ENCODE measurements at regions not wholly inside any gene's neighbourhood (a gene's known extent, or its start where the extent isn't known, plus 50 kb on each side); places are given as distances from the start of the nearest gene placed in this dataset.

DNA sequence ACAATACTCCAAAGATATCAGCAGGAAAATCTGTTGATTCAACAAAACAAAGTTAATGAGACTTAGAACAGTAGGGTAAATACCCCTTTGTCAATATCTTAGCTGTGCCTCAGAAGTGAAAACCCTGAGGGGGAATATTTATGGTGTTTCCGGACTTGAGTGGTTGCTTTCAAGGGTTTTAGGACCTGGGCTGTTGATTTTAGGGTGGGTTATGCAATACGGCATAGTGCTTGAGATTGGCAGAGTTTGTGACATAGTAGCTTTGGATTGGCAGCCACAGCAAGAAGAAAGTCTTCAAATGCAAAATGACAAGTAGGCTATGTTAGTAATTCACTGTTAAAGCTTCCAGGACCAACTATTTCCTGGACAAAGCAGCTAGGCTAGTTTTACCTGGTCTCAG lies 826.3 kb upstream of the CDH2 start:
- no TSS peak for BruUV-seq (replicated peaks)

DNA sequence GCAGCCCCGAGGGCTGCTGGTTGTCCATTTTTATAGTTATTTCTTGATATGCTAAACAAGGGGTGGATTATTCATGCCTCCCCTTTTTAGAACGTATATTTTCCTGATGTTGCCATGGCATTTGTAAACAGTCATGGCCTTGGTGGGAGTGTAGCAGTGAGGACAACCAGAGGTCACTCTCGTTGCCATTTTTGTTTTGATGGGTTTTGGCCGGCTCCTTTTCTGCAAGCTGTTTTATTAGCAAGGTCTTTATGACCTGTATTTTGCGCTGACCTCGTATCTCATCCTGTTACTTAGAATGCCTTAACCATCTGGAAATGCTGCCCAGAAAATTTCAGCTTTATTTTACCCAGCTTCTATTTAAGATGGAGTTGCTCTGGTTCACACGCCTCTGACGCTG lies 825.8 kb upstream of the CDH2 start:
- Histone ChIP-seq H3K4me1 (ENCODE audit: control insufficient read depth, insufficient read depth, low read length) (no peaks in the 10 kb centered on the region), H3K9me3 (ENCODE audit: control insufficient read depth, insufficient read depth, low read depth, low read length) (no peaks in the 10 kb centered on the region), H3K36me3 (ENCODE audit: control insufficient read depth, insufficient read depth, low read length) (no peaks in the 10 kb centered on the region), H3K27me3 (ENCODE audit: control insufficient read depth, insufficient read depth, low read length) (no peaks in the 10 kb centered on the region), H3K4me3 (ENCODE audit: low read depth in 2 of 2, low read length in 2 of 2) (no peak overlapping the region), H3K27ac (ENCODE audit: low read length) (no peak overlapping the region)
- no peak for ATAC-seq
- in situ Hi-C loops (cut with HindIII; ENCODE audit: low pct_unique_long_range_greater_than_20kb, low sequenced_read_pairs) (no loop called here), intact Hi-C loops (cut with micrococcal nuclease; ENCODE audit: unreplicated experiment) (no loop called here)
- ChIA-PET CTCF (no interaction called here), POLR2A (no interaction called here)
- TF ChIP-seq, protein P1, sequence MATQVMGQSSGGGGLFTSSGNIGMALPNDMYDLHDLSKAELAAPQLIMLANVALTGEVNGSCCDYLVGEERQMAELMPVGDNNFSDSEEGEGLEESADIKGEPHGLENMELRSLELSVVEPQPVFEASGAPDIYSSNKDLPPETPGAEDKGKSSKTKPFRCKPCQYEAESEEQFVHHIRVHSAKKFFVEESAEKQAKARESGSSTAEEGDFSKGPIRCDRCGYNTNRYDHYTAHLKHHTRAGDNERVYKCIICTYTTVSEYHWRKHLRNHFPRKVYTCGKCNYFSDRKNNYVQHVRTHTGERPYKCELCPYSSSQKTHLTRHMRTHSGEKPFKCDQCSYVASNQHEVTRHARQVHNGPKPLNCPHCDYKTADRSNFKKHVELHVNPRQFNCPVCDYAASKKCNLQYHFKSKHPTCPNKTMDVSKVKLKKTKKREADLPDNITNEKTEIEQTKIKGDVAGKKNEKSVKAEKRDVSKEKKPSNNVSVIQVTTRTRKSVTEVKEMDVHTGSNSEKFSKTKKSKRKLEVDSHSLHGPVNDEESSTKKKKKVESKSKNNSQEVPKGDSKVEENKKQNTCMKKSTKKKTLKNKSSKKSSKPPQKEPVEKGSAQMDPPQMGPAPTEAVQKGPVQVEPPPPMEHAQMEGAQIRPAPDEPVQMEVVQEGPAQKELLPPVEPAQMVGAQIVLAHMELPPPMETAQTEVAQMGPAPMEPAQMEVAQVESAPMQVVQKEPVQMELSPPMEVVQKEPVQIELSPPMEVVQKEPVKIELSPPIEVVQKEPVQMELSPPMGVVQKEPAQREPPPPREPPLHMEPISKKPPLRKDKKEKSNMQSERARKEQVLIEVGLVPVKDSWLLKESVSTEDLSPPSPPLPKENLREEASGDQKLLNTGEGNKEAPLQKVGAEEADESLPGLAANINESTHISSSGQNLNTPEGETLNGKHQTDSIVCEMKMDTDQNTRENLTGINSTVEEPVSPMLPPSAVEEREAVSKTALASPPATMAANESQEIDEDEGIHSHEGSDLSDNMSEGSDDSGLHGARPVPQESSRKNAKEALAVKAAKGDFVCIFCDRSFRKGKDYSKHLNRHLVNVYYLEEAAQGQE (IDR thresholded peaks at IDR 0.05; ENCODE audit: insufficient read depth in 1 of 2, low read depth in 2 of 2, low read length in 1 of 2), result no peak
- no peak for TF ChIP-seq TCF7L2 (IDR thresholded peaks at IDR 0.05; ENCODE audit: low read depth, low read length)
- TF ChIP-seq, protein P2, sequence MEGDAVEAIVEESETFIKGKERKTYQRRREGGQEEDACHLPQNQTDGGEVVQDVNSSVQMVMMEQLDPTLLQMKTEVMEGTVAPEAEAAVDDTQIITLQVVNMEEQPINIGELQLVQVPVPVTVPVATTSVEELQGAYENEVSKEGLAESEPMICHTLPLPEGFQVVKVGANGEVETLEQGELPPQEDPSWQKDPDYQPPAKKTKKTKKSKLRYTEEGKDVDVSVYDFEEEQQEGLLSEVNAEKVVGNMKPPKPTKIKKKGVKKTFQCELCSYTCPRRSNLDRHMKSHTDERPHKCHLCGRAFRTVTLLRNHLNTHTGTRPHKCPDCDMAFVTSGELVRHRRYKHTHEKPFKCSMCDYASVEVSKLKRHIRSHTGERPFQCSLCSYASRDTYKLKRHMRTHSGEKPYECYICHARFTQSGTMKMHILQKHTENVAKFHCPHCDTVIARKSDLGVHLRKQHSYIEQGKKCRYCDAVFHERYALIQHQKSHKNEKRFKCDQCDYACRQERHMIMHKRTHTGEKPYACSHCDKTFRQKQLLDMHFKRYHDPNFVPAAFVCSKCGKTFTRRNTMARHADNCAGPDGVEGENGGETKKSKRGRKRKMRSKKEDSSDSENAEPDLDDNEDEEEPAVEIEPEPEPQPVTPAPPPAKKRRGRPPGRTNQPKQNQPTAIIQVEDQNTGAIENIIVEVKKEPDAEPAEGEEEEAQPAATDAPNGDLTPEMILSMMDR (IDR thresholded peaks at IDR 0.05), result no peak
- TF ChIP-seq POLR2AphosphoS5 (IDR thresholded peaks at IDR 0.05; ENCODE audit: low read depth, low read length), result no peak
- no peak for TF ChIP-seq SIN3A (IDR thresholded peaks at IDR 0.05; ENCODE audit: borderline replicate concordance, insufficient read depth, low read depth, low read length)
- no TSS peak for BruUV-seq (replicated peaks)
- DNase-seq (ENCODE audit: low read depth, low spot score), result no peak

More for the DNA sequence above, 826.3 kb upstream of the CDH2 start:
- H3K36me3 ChIP-seq (ENCODE audit: control insufficient read depth, insufficient read depth, low read length), result no peaks in the 10 kb centered on the region
- TF ChIP-seq POLR2AphosphoS5 (IDR thresholded peaks at IDR 0.05; ENCODE audit: low read depth, low read length) (no peak), TCF7L2 (IDR thresholded peaks at IDR 0.05; ENCODE audit: low read depth, low read length) (no peak), SIN3A (IDR thresholded peaks at IDR 0.05; ENCODE audit: borderline replicate concordance, insufficient read depth, low read depth, low read length) (no peak)
- TF ChIP-seq, protein P1 (IDR thresholded peaks at IDR 0.05; ENCODE audit: insufficient read depth in 1 of 2, low read depth in 2 of 2, low read length in 1 of 2), result no peak
- TF ChIP-seq, protein P2 (IDR thresholded peaks at IDR 0.05), result no peak
- H3K27ac ChIP-seq (ENCODE audit: low read length), result no peak overlapping the region
- no peaks in the 10 kb centered on the region for H3K4me1 ChIP-seq (ENCODE audit: control insufficient read depth, insufficient read depth, low read length)
- ChIA-PET POLR2A (no interaction called here), CTCF (no interaction called here)
- no peaks in the 10 kb centered on the region for H3K9me3 ChIP-seq (ENCODE audit: control insufficient read depth, insufficient read depth, low read depth, low read length)
- intact Hi-C loops (cut with micrococcal nuclease; ENCODE audit: unreplicated experiment) (no loop called here), in situ Hi-C loops (cut with HindIII; ENCODE audit: low pct_unique_long_range_greater_than_20kb, low sequenced_read_pairs) (no loop called here)
- no peaks in the 10 kb centered on the region for H3K27me3 ChIP-seq (ENCODE audit: control insufficient read depth, insufficient read depth, low read length)
- ATAC-seq (no peak), DNase-seq (ENCODE audit: low read depth, low spot score) (no peak)
- no peak overlapping the region for H3K4me3 ChIP-seq (ENCODE audit: low read depth in 2 of 2, low read length in 2 of 2)

Measured in Panc1 (cell line).